Activated T-cell treated with anti-CD3 and anti-CD28 coated beads for 24 hours (primary cell): ENCODE measurements at regions not wholly inside any gene's neighbourhood (a gene's known extent, or its start where the extent isn't known, plus 50 kb on each side); places are given as distances from the start of the nearest gene placed in this dataset.
"Not testable (repeated sequence)": the region's sequence is repeated elsewhere in the genome, so short reads cannot be mapped to it uniquely, and the experiment has no call there.

Experiments
- DNase-seq: peaks from one replicate; pipeline ENCODE4 v3.0.0-alpha.2; 2020; ENCODE audit warnings: low read depth

DNA sequence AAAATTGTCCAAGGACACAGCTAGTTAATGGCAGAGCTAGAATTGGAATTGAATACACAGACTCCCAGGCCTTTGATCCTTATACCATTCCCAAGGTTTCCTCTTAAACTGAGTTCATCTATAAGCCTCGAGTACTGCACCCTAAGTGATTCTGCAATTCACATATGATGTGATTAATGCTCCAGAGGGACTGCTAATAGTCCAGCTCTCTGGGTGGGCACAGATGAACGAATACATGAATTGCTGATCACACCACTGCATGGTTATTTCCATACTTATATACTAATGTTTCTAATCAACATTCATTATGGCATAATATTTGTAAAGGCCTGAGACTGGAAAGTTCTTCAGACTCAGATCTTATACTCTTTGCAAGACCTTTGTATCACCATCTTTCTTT, 101.8 kb downstream of the NUFIP1 start:
- DNase-seq = no peak

DNA sequence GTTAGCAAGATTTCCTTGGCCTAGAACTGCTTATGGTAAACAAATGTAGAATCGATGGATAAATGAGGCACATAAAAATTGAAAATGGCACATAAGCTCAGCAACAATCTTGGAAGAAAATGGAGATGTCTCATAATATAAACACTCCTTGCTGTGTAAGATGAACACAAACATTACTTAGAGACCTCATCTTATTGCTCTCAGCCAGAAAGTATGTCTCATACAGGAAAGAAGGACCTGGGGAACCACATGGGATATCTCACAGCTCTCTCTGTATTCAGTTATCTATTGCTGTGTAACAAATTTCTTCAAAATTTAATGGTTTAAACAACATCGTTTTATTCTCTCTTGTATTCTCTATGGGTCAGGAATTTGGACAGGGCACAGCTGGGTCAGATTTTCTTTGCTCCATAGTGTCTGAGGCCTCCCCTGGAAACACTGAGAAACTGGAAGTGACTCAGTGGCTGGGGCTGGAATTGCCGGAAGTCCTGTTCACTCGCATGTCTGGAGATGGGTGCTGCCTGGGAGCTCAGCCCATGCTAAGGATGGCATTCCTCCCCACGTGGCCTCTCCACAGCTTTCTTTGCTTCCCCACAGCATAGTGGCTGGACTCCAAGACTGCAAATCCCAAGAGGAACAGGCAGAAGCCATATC, 105.1 kb downstream of the NUFIP1 start:
- DNase-seq = no peak

DNA sequence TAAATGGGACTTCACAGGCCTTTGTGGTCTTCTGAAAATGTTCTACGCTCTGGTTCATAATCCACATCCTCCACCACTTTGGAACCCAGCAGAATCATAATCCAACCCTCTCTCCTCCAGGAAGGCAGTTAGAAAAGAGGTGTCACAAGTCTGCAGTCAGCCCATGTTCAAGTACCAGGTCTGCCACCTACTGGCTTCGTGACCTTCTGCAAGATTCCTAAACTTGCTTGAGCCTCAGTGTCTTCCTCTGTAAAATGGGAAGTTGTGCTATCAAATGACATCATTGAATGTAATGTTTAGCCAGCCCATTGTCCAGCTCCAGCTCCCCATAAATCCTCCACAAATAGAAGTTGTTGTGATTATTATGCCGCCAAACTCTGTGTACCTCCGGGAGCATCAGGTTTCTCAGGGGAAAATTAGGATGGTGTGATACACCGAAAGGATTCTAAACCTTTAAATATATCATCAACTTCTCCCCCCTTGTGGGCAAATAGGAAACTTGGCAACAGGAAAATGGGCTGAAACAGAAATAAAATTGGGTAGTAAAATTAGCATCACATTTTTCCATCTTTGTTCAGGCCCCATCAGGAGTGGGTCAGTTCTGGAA, 109.7 kb downstream of the NUFIP1 start:
- peak; percentile 3 for DNase-seq

DNA sequence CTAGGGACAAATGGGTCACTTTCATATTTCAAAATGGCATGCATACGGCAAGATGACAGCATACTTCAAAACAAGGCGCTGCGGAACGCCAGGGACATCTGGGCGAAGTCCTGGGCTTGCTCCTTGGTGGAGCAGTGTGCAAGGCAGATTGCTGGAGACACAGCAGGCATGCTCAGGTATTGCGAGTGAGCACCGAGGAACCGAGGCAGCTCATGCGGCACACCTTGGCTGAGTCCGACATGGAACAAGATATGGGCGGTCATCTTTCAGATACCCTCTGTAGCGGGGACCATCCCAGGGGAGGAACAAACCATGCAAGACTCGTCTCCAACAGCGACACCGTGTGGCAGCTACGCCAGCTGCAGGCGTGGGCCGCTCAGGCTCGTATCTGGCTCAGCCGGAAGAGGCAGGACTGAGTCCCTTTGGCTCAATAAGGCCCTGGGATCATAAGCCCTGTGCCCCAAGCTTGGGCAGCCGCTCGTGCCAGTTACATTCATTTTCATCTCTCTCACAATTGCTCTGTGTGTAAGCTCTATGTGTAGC, 112.4 kb downstream of the NUFIP1 start:
- DNase-seq = no peak

DNA sequence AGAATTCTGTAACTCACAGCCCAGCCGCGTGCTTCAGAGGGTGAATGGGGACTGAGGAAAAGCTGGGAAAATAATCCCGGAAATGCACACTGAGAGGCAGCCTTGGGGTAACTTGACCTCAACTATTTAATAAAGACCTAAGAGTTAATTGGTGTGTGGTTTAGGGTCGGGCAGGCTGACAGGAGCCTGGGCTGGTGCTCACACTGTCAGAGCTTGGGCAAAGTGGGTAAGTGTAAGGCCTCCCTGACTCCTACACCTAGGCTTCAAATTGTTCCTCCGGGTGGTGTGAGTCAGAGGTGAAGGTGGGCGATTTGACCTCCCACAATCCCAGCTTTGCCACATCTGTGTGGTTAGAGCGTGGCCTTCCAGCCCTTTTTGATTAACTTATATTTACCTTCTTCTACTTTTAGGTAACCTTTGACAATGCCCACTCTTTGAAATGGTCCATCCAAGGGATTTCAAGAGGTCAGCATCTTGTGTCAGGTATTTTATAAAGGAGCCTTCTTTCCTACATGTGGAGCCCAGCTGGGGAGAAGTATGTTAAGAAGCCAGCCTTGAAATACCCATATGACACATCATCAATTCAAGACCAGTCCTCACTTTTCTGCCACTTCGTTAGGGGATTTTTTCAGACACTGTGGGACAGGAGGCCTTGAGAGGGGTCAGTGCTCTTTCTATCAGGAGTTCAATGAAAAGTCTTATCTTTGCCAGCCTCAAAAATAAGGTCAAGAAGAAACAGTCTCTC, 114.2 kb downstream of the NUFIP1 start:
- DNase-seq = no peak

DNA sequence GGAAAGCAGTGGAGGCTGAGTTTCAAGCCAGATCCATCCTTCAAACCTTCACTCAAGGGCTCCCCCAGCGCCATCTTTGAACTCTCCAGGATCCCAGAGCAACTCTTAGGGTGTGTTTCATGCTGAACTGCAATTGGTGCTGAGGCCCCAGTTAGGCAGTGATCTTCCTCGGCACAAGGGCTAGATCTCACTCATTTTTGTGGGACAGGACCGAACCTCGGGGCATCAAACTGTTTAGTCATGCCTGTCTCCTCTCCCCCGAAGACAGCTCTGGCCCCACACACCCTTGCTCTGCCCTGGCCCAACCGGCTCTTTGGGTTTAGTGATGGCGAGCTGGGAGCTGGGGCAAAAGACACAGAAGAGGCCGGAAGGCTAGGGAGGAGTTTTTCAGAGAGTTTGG, 115.1 kb downstream of the NUFIP1 start:
- DNase-seq = no peak

DNA sequence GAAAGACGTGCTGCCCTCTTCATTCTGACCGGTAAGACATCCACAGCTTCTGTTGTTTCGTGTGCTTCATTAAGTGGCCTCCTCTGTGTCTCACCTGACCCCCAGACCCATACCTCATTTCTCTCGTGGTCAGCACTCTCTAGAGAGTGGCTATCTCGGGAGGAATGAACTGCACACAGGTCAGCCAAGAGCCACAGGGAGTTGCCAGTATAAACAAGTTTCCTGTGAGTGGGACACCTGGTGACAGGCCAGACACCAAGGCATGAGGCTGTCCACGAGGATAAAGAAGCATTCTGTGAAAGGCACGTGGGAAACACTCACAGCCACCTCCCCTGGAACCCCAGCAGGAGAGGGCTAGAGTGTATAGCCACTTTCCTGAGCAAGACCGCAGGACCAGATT, 115.8 kb downstream of the NUFIP1 start:
- DNase-seq = no peak

DNA sequence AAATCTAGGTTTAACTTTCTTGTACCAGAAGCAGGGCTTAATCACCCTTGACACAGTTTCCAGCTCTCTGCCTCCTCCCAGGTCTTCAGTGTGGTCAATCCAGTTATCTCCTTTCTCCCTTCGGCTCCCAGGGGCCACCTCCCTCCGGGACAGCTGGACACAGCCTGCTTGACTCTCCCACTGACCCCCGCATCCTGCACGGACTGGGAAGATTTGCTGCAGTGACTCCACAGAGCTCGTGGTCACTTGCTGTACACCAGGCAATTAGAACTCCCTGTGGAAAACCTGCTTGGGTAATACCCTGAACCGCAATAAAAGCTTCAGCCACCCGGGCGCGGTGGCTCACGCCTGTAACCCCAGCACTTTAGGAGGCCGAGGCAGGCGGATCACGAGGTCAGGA, 116.5 kb downstream of the NUFIP1 start:
- no peak for DNase-seq

DNA sequence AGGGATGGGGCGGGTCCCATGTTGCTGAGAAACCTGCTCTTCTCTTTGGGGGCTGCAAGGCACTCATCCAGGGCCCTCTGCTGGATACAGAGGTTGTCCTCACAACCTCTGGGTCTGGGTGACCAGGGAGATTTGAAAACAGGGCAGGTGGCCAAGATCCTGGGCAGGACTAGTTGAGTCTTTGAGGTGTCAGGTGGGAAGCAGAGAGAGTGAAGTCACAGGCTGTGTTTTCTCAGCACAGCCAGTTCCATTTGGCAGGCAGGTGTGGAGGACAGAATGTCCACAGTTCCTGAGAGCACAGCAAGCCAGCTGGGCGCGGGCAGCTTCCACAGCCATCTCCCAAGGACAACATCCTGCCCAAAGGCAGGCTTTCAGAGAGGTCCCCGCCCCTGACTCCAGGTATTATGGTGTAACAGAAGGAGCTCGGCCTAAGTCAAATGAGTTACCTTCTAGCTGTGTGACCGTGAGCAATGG, 118.8 kb downstream of the NUFIP1 start:
- no peak for DNase-seq

DNA sequence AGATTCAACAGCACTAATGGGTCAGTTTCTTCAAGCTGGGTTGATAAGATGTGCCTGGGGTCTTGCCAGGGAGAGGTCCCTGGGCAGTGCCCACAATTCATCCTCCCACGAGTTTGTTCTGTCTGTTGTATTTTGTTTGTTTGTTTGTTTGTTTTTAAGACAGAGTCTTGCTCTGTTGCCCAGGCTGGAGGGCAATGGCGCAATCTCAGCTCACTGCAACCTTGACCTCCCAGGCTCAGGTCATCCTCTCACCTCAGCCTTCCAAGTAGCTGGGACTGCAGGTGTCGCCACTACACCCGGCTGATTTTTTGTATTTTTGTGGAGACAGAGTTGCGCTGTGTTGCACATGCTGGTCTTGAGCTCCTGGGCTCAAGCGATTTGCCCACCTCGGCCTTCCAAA, 120.1 kb downstream of the NUFIP1 start:
- DNase-seq = no peak

DNA sequence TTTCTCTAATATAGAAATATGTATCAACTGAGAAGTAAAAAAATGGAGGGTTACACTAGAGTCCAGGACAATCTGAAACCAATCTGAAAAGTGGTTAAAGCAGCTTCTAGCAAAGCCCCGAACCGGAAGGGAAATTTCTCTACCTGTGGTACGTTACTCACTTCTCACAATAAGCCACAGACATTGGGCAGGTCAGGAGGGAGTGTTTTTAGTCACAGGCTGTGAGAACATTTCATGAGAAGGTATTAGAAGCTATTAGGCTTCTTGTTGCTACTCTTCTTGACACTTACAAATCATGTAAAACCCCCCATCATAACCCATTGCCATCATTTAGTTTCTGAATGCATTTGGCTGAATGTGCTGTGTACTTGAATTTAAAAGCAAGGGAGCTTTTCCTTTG, 120.9 kb downstream of the NUFIP1 start:
- no peak for DNase-seq

DNA sequence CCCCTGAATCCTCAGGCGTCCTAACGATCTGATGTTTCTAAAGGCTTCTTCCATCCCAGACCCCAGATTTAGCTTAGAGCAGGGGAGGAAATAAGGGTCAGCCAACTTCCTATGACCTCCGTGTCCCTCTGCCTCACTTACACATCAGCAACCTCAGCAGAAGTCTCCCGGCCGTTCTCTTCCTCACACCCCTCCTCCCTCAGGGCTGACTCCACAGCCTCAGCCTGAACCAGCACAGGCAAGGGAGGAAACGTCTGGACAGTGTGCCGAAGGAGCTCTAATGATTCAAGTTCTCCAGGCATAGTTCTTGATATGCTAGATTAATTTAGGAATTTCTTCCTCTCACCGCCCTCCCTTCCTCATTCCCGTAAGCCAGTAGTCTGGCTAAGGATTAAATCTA, 121.4 kb downstream of the NUFIP1 start:
- no peak for DNase-seq

DNA sequence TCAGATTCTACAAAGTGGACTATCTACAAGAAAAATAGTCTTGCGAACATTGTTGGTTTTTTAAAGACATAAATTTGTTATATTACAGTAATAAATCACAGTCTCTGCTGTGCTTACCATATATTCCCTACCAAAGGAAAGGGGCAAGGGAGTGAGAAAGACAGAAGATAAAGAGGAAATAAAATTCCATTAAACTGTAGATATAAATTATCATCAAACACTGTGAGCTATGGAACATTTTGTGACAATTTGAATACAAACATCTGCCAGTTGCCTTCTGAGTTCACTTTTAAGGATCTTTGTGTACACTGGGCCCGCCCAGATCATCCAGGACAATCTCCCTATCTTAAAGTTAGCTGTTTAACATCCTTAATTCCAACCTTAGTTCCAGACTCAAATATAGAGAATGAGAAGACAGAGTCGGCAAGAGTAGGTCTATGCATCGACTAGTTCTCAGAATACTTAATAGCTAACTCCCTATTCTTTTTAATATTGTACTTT, 122.8 kb downstream of the NUFIP1 start:
- no peak for DNase-seq

DNA sequence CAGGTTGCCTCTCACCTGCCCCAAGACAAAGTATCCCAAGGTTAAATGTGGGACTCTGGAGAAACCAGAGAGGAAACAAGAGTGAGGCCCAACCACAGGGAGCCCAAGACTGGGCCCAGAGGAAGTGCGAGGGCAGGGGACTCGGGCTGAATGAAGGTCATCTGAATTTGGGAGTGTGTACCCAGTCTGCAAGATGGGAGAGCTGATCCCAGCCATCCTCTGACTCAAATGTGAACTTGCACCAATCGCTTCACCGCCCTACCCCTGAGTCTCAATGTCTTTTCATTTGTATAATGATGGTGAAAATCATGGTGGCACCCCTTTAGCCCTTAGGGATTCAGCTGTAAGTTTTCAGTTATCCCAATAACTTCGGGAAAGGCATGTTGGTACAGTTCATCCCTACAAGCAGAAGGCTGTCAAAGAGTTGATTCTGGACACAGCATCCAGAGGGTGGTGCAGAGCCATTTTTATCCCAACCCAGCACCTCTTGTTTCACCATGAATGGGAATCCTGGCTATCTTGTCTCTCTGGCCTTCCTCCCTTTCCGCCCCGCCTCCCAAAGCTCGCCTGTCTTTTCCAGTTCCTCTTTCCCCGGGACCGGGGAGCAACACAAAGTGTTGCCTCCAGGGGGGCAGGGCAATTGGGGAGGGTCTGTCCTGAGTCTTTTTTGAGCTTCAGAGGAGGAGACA, 123.4 kb downstream of the NUFIP1 start:
- no peak for DNase-seq

DNA sequence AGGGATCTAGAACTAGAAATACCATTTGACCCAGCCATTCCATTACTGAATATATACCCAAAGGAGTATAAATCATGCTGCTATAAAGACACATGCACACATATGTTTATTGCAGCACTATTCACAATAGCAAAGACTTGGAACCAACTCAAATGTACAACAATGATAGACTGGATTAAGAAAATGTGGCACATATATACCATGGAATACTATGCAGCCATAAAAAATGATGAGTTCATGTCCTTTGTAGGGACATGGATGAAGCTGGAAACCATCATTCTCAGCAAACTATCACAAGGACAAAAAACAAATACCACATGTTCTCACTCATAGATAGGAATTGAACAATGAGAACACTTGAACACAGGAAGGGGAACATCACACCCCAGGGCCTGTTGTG, 125.6 kb downstream of the NUFIP1 start:
- DNase-seq = not testable (repeated sequence)

DNA sequence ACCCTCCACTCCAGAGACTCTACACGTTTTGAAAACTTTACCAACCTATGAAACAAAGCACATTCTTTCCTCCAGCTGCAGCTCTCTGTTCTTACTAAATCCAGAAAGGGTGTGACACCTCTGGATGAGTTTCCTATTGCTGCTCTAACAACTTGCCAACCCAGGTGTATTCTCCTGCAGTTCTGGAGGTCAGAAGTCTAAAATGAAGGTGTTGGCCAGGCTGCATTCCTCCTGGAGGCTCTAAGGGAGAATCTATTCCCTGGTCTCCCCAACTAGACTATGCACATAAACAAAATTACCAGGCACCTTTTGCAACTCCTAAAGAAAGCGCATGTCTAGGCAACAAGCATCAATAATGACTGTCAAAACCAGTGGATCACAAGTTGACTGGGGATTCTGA, 128.8 kb downstream of the NUFIP1 start:
- no peak for DNase-seq

DNA sequence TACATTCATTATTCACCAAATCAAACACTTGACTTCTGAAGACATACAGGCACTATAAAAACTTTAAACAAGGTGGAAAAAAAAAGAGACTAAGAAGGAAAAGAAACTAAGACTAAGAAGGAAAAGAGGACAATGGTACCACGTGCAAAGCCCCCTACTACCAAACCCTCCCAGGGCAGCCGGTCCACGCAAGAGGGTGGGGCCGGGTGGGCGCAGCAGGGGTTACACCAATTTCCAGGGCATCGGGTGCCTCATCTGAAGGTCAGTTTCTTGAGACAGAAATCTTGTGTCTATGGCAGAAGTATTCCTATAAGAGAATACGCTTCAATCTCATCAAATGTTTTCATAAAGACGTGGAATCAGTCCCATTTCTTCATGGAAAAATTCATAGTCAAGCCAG, 131.5 kb downstream of the NUFIP1 start:
- DNase-seq = no peak

DNA sequence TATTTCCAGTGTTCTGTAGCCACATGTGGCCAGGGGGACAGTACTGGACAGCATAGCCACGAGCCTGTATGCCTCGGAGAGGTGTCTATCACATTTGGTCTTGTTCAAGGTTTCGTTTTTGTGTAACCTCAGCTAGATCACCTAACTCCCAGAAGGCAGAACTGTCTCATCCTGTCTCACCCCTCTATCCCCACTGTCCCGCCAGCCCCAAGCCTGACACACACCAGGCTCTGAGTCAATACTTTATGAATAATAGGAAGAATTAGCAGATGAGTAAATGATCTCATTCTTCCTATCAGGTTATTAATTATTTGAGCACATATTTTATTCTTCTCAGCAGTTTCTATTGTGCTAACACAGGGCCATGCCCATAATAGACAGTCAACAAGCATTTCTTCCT, 132.2 kb downstream of the NUFIP1 start:
- no peak for DNase-seq

DNA sequence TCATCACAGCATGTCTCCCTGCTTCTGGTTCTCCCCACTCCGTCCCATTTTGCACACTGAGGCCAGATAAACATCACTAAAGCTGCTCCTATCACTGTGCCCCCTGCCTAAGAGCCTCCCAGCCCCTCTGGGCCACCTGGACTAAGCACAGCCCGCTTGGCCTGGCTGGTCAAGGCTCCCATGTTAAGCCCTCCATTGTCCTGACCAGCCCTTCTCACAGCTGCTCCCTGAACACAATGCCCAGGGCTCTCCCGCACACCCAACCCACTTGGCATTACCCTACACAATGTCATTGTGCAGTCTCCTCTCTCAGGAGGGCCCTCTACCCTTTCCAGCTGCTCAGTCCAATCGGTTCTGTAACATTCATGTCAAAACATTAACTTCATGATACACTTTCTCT, 133.4 kb downstream of the NUFIP1 start:
- no peak for DNase-seq

DNA sequence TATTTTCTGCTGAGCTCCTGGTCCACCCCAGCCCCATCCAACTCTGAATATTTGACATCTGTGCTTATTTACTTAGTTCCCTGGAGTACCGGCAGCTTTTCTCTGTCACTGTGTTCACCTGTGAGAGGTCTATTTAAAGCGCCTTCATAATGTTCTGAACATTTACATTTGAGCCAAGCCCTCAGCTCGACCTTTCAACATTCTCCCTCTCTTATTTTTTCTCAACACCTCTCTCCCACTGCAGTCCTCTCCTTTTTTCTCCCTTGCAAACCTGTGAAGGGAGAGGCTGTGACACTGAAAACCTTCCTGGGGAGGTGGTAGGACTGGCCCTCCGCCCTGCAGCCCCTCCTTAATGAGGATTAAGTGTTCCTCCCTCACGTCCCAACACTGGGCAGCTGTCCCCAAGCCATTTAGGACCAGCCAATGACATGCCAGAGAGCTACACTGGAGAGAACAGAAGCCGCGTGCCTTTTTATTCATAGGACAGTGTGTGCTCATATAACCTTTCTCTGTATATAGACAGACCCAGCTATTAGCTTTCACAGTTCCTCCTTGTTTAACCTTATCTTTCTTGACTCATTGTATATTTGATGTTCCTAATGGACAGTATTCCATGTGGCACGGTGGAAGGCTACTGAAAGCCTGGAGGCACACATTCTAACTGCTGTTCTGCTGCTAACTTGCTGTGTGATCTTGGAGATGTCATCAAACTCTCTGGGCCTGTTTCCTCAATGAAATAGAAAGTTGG, 134.8 kb downstream of the NUFIP1 start:
- DNase-seq = no peak

DNA sequence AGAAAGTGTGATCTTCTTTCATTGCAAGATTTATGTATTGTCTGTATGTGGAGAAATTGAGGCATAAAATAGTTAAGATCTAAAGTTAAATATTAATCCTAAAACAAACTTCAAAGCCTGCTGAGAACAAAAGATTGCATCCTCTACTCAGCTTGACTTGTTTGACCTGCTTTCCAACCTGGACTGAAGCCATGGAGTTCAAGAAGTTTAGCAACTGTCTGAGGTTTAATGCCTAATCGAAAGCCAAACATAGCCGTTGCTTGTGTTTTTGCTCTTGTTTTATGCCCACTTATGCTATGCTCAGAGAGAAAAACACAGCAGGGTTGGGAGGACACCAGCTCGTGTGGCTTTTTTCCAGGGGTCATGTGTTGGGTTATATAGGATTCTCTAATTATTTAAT, 135.6 kb downstream of the NUFIP1 start:
- no peak for DNase-seq
